HG03039 (cell line): ENCODE measurements at regions not wholly inside any gene's neighbourhood (a gene's known extent, or its start where the extent isn't known, plus 50 kb on each side); places are given as distances from the start of the nearest gene placed in this dataset.

Experiments used
- ATAC-seq: cut with Tn5 transposase; IDR thresholded peaks from one replicate; pipeline ENCODE4 v1.9.1; 2021; ENCODE audit warnings: mild to moderate bottlenecking, moderate library complexity; ENCODE audit not compliant: unreplicated experiment

DNA sequence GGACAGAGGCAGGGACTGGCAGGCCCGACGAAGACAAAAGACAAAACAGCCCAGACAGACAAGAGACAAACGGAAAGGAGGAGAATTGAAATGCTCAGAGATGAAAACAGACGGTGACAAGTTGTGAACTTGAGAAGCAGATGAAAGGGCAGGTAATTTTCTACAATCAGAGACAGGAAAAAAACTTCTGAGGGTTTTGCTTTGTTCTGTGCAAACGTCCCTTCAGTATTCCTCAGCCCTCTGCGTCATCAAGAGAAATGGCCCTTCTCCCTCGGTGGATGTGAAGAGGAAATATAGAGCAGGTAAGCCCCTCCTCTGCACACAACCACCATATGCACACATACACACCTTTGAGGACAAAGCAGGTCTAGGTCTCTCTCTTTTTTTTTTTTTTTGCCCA lies 206.6 kb downstream of the UACA start:
- ATAC-seq, result no peak

DNA sequence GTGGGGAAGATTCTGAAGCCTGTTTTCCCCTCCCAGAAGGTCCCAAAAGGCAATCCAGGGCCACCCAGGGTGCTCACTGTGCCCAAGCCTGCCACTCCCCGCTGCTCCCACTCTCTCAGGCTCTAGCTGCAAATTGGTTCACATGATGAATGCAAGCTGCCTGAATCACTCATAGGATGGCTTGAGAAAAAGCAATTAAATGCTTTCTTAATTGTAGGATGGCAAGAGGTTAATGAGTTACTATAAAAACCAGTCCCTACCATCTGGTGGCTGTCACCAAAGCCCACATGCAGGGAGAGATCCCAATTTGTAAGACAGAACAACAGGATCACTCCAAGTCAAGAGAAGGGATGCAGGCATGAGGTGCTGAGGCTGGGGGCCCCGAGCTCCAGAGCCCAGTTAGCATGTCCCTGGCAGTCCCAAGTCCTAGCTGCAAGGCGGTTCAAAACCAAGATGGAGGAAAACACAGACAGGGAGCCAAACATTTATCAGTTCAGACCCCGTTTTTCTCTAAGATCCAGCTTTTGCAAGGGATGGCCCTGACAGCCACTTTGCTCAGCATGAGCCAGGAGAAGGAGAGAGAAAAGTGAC lies 207.1 kb downstream of the UACA start:
- ATAC-seq, result no peak

DNA sequence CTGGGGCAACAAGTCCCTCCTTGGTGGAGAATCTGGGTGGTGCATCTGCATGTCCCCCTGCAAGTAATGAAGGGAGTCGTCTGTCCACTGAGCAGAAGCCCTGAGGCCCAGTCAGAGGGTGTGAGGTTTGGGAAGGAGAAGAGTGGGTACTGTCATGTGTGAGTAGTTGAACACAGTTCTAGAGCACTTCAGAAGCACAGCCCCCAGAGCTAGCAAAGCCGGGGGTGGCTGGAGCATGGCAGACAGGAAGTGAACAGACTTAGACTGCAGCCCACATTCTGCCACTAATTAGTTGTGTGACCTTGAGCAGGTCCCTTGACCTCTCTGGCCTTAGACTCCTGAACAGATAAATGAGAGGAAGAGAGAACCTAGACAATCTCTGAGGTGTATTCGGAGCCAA lies 207.6 kb downstream of the UACA start:
- no peak for ATAC-seq

DNA sequence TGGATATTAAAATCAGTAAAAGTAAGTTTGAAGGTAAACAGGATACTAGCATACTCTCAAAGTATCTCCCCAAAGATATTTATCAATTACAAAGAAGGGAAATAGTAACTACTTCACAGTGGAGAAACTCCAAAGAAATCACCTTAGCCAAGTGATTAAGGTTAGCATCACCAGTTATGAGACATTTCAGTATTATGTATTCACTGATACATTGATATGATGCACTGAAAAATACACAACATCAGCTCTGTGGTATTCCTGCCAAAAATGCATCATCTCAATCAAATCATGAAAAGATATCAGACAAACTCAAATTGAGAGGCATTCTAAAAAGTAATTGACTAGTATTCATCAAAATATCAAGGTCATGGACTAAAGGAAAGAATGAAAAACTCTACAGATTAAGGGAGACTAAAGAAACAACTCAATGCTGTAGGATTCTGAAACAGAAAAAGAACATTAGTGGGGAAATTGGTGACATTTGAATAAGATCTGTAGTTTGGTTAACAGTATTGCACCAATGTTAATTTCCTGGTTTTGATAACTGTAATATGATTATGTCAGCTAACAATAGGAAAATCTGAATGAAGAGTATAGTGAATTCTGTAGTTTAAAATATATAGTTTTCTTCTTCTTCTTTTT lies 215.4 kb downstream of the UACA start:
- ATAC-seq, result no peak

DNA sequence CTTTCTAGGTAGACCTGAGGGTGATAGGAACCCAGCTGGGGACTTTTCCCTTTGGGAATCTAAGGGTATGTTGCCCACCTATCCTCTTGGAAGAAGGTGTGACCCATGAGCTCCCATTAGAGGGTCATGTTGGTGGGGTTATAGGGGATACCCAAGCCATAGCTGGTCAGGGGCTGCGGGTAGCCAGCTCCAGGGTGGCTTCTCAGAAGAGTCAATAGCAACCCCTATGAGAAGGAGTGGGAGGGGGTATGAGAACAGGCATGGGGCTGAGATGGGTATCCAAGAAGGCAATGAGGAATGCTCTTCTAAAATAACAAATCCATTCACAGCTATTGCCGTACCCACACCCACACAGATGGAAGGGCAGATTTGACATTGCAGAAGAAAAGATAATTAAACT lies 217.8 kb downstream of the UACA start:
- ATAC-seq, result no peak

DNA sequence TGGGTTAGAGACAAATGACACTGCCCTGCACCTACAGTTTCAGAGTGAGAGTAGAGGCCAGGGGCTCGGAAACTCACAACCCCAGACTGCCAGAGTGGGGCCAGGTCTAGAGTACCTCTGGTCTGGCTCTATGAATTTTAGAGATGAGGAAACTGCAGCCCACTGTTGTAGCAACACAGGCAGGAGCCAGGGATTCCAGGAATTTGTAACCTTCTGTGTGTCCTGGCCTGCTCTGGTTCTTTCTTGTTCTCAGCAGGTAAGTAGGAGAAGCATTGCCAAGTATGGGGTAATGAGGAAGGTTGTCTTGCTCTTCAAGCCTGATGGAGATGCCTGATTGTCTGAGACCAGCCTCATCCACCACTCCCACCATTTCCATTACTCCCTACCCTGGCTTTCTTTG lies 221.8 kb downstream of the UACA start:
- ATAC-seq, result no peak

DNA sequence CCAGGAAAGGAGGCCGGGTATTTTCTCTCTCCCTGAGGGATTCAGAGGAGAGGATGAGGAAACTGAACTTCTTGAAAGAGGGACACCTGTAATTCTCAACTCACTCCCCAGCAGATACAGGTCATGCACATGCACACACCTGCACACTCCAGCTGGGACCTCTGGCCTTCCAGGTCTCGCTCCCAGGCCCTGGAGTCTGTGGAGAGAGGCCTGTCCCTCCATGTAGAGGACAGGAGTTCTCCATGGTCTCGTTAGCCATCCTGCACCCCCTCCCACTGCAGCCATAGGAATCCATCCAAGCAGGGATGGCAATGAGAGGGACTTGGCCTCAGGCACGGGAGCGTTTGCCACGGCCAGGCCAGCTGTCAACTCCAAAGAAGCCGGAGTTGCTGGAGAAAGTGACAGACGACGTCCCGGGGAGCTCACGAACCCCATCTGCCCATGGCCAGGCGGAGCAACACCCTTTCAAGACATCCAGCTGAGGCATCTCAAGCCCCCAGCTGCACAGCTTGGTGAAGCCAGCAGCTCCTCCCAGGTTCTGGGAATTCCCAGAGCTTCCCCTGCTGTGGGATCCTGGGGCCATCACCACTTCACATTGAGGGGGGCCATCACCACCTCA lies 223.3 kb downstream of the UACA start:
- ATAC-seq, result no peak

DNA sequence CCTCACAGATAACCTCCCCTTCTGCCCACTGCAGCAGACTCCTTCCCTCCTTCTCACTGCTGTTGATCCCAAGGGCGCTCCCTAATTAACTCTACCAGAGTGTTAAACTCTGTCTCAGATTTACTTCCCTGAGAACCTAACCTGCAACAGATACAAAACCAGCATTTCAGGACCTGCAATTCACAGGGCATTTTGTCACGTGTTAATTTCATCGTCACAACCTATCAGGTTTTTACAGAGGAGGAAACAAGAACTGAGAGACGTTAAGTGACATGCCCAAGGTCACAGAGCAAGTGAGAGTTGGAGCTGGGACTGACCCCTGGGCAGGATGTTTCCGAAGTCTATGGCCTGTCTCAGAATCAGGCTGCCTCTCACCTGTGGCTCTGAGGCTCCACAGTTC lies 223.9 kb downstream of the UACA start:
- ATAC-seq, result no peak

DNA sequence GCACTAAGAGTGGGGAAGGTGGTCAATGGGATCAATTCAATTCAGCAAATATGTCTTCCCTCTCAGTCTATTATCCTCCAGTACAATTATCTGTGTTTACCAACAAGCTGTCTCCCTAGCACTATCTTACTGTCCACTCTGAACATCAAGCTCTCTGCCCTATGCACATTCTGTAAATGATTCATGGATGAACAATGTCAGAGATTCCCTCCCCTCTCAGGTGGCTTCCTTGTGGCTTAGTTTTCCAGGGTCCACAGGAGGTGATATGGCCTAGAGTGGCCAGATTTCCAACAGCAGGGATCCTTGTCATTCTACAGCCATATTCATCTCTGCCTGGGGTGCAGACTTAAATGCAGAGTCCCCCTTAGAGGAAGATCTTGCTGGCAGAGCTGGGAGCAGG lies 225.1 kb downstream of the UACA start:
- no peak for ATAC-seq

DNA sequence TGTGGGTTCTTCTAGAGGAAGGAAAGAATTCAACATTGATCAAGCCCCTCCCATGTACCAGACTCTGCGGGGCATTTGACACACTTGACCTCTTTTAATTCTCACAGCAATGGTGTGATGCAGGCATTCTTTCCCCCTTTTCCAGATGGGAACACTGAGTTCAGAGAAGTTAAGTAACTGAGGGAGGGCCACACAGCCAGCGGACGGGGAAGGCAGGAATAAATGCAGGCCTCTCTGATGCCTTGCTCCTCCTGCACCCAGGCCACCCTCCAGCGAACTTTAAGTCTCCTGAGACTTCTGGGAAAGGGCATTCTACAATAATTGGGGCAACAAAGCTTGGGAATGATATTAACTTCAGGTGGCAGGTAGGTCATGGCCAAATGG lies 227.4 kb downstream of the UACA start:
- ATAC-seq, result no peak

DNA sequence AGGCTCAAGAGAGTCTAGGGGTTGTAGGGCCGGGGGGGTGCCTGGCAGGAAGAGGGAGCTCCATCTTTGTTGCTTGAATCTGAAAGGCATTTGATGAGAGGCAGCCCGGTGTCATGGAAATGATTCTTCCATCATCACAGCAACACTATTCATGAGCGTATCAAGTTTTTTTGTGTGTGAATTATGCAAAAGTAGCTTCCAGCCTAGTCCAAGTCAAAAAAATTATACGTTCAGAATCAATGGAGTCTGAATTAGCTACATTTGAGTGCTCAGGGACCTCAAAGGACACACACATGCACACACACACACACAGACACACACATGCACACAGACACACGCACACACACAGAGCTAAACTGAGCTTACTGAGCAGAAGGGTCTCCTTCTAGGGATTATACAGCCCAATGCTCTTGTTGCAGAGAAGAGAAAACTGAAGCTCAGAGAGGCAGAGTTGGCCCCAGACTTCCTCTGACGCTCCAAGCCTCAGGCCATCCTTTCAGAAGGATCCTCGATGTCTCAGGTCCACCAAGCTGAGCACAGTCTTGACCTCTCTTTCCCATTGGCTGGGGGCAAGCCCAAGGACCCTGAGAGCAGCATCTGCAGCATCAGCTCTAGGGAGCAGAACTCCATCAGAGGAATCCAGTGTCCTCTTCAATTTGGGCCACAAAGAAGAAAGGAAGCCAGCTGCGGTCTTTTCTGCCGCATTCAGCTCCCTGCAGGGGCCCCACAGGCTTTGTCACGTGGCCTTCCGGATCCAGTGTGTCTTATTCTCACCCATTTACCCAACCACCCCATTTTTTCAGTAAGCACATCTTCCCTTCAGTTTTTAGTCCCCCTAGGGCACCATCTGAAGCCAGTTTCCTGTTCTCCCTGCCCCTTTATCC lies 228.0 kb downstream of the UACA start:
- ATAC-seq, result no peak

DNA sequence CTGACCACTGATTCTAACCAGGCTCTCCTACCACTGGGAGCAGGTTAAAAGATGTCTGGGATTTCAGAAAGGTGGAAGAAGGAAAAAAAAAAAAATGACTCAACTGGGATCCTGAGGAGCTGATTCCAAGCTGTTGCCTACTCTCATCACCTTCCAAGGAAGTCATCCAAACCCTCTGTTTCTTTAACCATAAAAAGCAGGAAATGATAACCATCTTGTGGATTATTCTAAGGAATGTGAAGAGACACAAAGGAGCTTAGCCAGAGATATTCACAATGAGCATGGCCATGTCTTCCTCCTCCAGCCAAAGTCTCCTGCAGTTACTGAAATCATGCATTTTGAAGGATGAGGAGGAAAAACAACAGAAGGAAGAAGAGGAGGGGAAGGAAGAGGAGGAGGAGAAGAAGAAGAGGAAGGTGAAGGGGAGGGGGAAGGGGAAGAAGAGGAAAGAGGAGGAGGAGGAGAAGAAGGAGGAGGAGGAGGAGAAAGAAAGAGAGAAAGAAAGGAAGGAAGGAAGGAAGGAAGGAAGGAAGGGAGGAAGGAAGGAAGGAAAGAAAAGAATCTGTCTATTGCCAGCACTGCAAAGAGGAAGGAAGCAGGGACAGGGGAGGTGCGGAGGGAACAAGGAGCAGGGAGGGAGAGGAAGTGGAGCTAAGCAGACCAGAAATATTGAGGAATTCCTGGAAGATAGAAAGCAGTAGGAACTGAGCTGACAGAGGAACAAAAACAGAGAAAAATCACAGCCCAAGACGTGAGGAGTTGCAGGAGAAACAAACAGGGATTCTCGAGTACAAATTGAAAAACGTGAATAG lies 229.2 kb downstream of the UACA start:
- ATAC-seq, result no peak

DNA sequence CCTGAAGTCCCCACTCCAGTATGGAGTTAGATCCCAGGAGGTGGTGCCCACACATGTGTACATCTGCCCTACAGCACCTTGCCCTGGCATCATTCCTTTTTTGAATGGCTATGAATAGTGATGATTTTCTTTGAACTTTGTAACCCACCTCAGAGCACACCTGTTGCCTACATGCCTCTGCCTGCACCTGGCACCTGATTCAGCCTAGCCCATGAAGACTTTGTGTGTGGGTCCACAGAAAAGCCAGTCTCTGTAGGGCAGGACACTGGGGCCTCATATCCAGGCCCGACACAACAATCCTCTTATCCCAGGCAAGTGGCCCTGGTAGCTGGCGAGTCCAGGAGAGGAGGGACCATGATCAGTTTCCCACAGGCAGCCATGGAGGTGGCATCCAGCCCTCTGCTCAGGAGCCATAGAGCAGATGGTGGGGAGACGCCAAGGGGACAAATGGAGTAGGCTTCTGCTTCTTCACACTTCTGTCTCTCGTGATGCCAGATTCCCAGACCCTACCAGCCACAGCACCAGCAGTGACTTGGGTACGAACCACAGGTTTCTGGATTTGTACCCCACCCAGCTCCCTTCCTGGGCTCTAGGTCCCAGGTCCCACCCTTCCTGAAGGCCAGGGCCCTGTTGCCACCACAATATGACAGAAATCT lies 230.7 kb downstream of the UACA start:
- no peak for ATAC-seq

DNA sequence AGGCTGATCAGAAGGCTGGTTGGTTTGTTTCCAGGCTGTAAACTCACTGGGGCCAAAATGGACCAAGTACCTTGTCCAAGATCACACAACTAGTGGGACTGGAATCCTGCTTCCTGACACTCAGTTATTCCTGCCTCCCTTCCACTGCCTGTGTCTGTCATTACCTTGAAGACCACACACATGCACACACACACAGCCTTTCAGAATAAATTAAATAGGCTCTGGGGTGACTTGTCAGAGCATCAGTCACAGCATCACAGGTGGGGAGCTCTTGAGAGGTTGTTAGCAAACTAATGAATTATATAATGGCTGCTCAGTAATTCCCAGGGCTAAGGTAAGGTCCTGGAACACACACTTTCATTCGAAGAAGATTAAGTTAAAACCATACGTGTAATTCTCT lies 231.8 kb downstream of the UACA start:
- ATAC-seq, result no peak

DNA sequence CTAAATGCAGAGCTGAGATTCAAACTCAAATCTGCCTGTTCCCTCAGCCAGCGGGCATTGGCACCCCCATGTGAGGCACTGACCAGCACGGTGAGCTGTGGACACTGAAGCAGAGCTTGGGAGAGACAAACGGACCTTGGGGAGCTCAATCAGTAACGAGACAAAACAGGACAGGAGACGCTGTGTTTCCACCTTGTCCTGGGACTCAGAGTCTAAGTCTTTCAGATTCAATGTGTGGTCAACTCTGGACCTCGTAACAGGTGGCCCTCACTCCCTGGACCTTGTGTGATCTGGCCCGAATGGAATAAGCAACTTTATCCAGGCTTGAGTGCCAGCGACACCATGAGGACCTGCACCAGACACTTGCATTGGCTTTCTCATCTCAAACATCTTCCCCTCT lies 232.5 kb downstream of the UACA start:
- no peak for ATAC-seq

DNA sequence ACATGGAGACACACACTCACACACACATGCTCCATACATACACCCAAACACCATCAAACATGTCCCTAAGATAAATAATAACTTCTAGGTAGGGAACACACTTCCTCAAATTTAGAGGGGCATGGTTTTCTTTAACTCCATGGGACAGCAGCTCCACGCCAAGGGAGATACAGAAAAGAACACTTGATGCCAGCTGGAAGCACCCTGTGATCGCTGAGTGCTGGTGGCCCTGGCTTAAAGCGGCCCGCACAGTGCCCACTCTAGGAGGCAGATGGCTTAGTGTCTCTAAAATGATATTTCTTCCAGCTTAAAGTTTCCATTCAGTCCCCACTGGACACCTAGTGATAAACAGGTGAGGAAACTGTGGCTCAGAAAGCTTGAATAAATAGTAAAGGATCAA lies 232.9 kb downstream of the UACA start:
- no peak for ATAC-seq

DNA sequence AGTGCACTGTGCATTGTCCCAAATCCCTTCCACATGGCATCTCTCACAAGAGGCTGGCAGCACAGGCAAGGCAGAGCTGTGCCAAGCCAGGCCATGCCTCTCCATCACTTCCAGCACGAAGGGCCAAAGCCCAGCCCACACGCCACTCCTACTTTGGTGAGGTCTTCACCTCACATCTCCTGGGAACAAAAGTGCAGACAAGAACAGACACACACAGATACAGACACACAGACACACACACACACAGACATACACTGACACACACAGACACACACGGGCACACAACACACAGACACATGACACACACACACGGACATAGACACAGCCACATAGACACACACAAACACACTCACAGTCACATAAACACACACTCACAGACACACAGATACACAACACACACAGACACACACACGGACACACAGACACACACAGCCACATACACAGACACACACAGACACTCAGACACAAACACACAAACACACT lies 233.3 kb downstream of the UACA start:
- no peak for ATAC-seq

DNA sequence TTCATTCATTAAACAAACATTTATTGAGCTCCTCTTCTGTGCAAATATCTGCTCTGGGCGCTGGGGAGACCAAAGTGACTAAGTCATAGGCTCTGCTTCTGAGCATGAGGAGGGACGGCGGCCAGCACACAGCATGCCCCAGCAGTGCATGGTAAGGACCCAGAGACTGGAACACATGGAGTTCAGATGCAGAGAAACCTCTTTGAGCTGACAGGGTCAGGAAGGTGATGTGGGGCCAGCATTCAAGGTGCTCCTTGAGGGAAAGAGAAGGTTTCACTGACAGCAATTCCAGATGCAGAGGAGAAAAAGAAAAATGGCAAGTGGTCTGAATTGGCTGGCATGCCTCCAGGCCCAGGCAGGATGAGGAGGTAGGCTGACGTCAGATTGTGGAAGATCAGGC lies 234.5 kb downstream of the UACA start:
- no peak for ATAC-seq

DNA sequence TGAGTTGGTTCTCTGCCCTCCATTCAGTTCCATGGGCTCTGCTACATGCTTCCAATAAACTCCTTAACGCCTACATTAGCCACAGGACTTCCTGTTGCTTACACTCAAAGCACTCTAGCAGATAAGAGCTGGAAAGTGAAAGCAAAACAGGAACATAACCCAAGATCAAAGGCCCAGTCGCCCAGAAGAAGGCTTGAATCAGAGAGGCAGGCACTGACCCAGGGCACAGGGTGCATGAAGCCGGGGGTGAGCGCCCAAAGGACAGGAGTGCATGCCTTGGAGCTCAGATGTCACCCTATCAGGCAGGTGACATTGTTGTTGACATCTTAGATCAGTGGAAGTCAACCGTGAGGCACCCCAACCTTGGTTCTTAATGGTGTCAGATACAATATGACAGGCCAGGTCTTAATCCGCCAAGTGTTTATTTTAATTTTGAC lies 235.1 kb downstream of the UACA start:
- peak; percentile 51 for ATAC-seq

DNA sequence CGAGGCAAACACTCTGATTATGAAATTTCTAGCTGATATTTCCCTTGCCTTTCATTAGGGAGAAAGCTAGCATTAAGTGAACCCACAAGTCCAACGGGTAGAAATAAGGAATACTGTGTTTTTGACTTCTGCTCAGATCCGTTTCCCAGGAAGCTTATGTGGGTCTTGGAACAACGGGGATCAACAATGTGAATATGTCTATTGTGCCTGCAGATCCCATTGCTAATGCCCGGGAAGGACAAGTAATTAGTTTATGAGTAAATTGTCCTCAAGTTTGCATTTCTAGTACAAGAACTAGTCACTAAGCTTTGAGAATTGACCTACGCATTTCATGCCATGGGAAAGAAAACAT lies 236.4 kb downstream of the UACA start:
- no peak for ATAC-seq
